ENCODE measurements at regions not wholly inside any gene's neighbourhood (a gene's known extent, or its start where the extent isn't known, plus 50 kb on each side); places are given as distances from the start of the nearest gene placed in this dataset.

DNA sequence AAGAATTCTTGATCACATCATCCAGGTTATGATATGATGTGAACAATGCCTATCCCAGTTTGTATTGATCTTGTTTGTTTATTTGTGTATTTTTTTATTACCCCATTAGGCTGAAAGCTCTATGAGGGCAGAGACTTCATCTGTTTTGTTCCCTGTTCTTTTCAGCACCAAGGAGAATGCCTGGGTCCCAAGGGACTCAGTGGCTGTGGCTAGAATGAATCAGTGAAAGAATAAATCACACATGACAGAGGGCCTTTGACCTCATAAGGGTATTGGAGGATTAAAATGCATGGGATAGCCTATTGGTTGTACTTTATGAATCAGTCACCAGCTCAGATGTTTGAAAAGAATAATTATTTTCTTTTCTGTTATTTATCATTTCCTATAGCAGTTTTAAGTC is 292.2 kb downstream of the GAS1 start:
- TF ChIP-seq EZH2phosphoT487 (IDR thresholded peaks at IDR 0.05; ENCODE audit: borderline replicate concordance, low read length) (no peak), CTCF (conservative IDR thresholded peaks at IDR 0.05; ENCODE audit: low read depth, low read length) (no peak), EZH2 (IDR thresholded peaks at IDR 0.05; ENCODE audit: low read length, unreplicated experiment) (no peak)
- Histone ChIP-seq H2AFZ (ENCODE audit: low read length) (no peak overlapping the region), H3K4me3 (ENCODE audit: low read length) (no peak overlapping the region), H3K9me2 (replicated peaks; ENCODE audit: low read length) (no peaks in the 10 kb centered on the region), H4K20me1 (ENCODE audit: low read length) (no peaks in the 10 kb centered on the region), H3K79me2 (ENCODE audit: low read length) (no peaks in the 10 kb centered on the region), H3K9ac (ENCODE audit: low read length) (no peak overlapping the region), H3F3A (ENCODE audit: low read length, unreplicated experiment) (no peaks in the 10 kb centered on the region), H3K4me1 (ENCODE audit: insufficient read depth, low read length) (no peaks in the 10 kb centered on the region), H3K4me2 (ENCODE audit: low read length) (no peak overlapping the region), H3K9me3 (ENCODE audit: low read length) (no peaks in the 10 kb centered on the region), H3K36me3 (ENCODE audit: low read depth, low read length) (no peaks in the 10 kb centered on the region), H3K27ac (ENCODE audit: low read length) (no peak overlapping the region), H3K27me3 (ENCODE audit: low read length) (no peaks in the 10 kb centered on the region)
- no TSS peak for BruUV-seq (replicated peaks)
- DNase-seq: no peak
- CTCF ChIA-PET: no interaction called here
- intact Hi-C loops (cut with micrococcal nuclease): no loop called here
- POLR2A ChIA-PET (ENCODE audit: unreplicated experiment): no interaction called here
- ATAC-seq: no peak

- CTCF ChIA-PET: no interaction called here
- Histone ChIP-seq H3K4me1 (ENCODE audit: insufficient read depth, low read length) (no peaks in the 10 kb centered on the region), H3K79me2 (ENCODE audit: low read length) (no peaks in the 10 kb centered on the region), H3K27ac (ENCODE audit: low read length) (no peak overlapping the region), H3K27me3 (ENCODE audit: low read length) (no peaks in the 10 kb centered on the region), H3K4me3 (ENCODE audit: low read length) (no peak overlapping the region), H4K20me1 (ENCODE audit: low read length) (no peaks in the 10 kb centered on the region), H3K9me3 (ENCODE audit: low read length) (no peaks in the 10 kb centered on the region), H3K9me2 (replicated peaks; ENCODE audit: low read length) (no peaks in the 10 kb centered on the region), H2AFZ (ENCODE audit: low read length) (no peak overlapping the region), H3F3A (ENCODE audit: low read length, unreplicated experiment) (no peaks in the 10 kb centered on the region), H3K9ac (ENCODE audit: low read length) (no peak overlapping the region), H3K4me2 (ENCODE audit: low read length) (no peak overlapping the region), H3K36me3 (ENCODE audit: low read depth, low read length) (no peaks in the 10 kb centered on the region)
- intact Hi-C loops (cut with micrococcal nuclease): no loop called here
- no TSS peak for BruUV-seq (replicated peaks)
- no peak for DNase-seq
- TF ChIP-seq EZH2phosphoT487 (IDR thresholded peaks at IDR 0.05; ENCODE audit: borderline replicate concordance, low read length): no peak
- no peak for TF ChIP-seq EZH2 (IDR thresholded peaks at IDR 0.05; ENCODE audit: low read length, unreplicated experiment)
- no peak for TF ChIP-seq CTCF (conservative IDR thresholded peaks at IDR 0.05; ENCODE audit: low read depth, low read length)
- ATAC-seq: no peak
- POLR2A ChIA-PET (ENCODE audit: unreplicated experiment): no interaction called here
Observed at GRCh38 chr9:86653466-86653865, 293.8 kb downstream of the GAS1 start.

DNA sequence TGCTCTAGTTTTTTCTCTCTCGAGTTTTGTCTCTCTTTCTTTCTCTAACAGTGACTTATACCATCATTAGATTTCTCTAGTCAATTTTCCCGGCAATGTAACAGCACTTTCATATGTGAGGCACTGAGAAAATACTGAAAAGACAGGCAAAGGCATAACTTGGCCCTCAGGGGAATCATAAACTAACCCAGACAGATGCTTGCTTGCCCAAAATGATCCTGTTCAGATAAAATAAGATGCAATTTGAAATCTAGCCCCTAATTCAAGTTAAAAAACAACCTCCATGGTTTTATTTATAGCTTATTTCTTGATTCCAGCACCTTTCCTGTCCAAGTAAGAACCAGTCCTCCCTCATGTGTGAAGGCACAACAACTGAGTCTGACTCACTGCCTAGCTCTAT is 294.6 kb downstream of the GAS1 start:
- Histone ChIP-seq H3K9me3 (ENCODE audit: low read length) (no peaks in the 10 kb centered on the region), H3K4me2 (ENCODE audit: low read length) (no peak overlapping the region), H3K4me1 (ENCODE audit: insufficient read depth, low read length) (no peaks in the 10 kb centered on the region), H2AFZ (ENCODE audit: low read length) (no peak overlapping the region), H3F3A (ENCODE audit: low read length, unreplicated experiment) (no peaks in the 10 kb centered on the region), H3K4me3 (ENCODE audit: low read length) (no peak overlapping the region), H3K27me3 (ENCODE audit: low read length) (no peaks in the 10 kb centered on the region), H3K9ac (ENCODE audit: low read length) (no peak overlapping the region), H3K9me2 (replicated peaks; ENCODE audit: low read length) (no peaks in the 10 kb centered on the region), H3K36me3 (ENCODE audit: low read depth, low read length) (no peaks in the 10 kb centered on the region), H4K20me1 (ENCODE audit: low read length) (no peaks in the 10 kb centered on the region), H3K27ac (ENCODE audit: low read length) (no peak overlapping the region), H3K79me2 (ENCODE audit: low read length) (no peaks in the 10 kb centered on the region)
- ChIA-PET POLR2A (ENCODE audit: unreplicated experiment) (no interaction called here), CTCF (no interaction called here)
- DNase-seq: no peak
- ATAC-seq: no peak
- no peak for TF ChIP-seq CTCF (conservative IDR thresholded peaks at IDR 0.05; ENCODE audit: low read depth, low read length)
- TF ChIP-seq EZH2phosphoT487 (IDR thresholded peaks at IDR 0.05; ENCODE audit: borderline replicate concordance, low read length): no peak
- TF ChIP-seq EZH2 (IDR thresholded peaks at IDR 0.05; ENCODE audit: low read length, unreplicated experiment): no peak
- intact Hi-C loops (cut with micrococcal nuclease): no loop called here
- no TSS peak for BruUV-seq (replicated peaks)

Measured in PC-3 (cell line).